ENCODE measurements at regions not wholly inside any gene's neighbourhood (a gene's known extent, or its start where the extent isn't known, plus 50 kb on each side); places are given as distances from the start of the nearest gene placed in this dataset.

DNA sequence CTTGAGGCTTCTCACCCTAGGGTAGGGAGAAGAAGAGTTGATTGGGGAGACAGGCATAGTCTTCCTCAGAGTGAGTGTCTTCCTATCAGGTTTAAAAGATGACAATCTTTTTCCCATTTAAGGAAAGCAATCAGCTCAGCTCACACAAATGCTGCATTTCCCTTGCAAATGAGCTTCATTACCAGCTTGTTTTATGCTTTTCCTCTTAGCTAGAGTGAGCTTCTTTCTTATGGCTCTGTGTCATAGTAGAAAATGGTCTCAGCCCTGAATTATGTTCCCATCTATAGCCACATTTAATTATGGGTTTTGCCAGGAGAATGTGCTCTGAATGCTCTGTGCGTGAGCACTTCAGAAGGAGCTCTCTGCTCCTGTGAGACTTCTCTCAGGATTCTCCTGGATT is 112.8 kb upstream of the NCK2 start:
- TF ChIP-seq, protein P1, sequence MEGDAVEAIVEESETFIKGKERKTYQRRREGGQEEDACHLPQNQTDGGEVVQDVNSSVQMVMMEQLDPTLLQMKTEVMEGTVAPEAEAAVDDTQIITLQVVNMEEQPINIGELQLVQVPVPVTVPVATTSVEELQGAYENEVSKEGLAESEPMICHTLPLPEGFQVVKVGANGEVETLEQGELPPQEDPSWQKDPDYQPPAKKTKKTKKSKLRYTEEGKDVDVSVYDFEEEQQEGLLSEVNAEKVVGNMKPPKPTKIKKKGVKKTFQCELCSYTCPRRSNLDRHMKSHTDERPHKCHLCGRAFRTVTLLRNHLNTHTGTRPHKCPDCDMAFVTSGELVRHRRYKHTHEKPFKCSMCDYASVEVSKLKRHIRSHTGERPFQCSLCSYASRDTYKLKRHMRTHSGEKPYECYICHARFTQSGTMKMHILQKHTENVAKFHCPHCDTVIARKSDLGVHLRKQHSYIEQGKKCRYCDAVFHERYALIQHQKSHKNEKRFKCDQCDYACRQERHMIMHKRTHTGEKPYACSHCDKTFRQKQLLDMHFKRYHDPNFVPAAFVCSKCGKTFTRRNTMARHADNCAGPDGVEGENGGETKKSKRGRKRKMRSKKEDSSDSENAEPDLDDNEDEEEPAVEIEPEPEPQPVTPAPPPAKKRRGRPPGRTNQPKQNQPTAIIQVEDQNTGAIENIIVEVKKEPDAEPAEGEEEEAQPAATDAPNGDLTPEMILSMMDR (IDR thresholded peaks at IDR 0.05; ENCODE audit: control extremely low read depth in 1 of 3, insufficient read depth in 1 of 3, low read depth in 1 of 3, low read length in 3 of 3), result no peak
- no peak for TF ChIP-seq GABPA (IDR thresholded peaks at IDR 0.05; ENCODE audit: borderline replicate concordance, insufficient read depth, low read length)
